Stimulated activated memory B cell treated with anti-CD40 and anti-IgM and Interleukin-4, amounts not matched to agents 10 μg/mL and 1 μg/mL and 100 μg/mL, for 72 hours (primary cell): ENCODE measurements at regions not wholly inside any gene's neighbourhood (a gene's known extent, or its start where the extent isn't known, plus 50 kb on each side); places are given as distances from the start of the nearest gene placed in this dataset.

Experiments used
- ATAC-seq: fragments of 150-1000 bp; cut with Tn5 transposase; 2 replicates; pipeline ENCODE4 v1.10.0; 2021
- H3K27ac Mint-ChIP-seq: one replicate; pipeline ENCODE4 v1.8.0; 2022; ENCODE audit warnings: mild to moderate bottlenecking, mixed read lengths
- H3K27me3 Mint-ChIP-seq: one replicate; pipeline ENCODE4 v1.8.0; 2022; ENCODE audit warnings: mixed read lengths
- H3K36me3 Mint-ChIP-seq: one replicate; pipeline ENCODE4 v1.8.0; 2022; ENCODE audit warnings: mixed read lengths
- H3K4me1 Mint-ChIP-seq: one replicate; pipeline ENCODE4 v1.8.0; 2022; ENCODE audit warnings: mixed read lengths
- H3K4me3 Mint-ChIP-seq: one replicate; pipeline ENCODE4 v1.8.0; 2022; ENCODE audit warnings: mild to moderate bottlenecking, moderate library complexity, mixed read lengths
- H3K9me3 Mint-ChIP-seq: one replicate; pipeline ENCODE4 v1.8.0; 2022; ENCODE audit warnings: mixed read lengths

GRCh38 chr12:28640519-28640918 is 450.3 kb downstream of the CCDC91 start:
- Mint-ChIP-seq H3K9me3 (peaks cover 3% of the 10 kb centered on the region), H3K27ac (no peak overlapping the region), H3K4me1 (no peaks in the 10 kb centered on the region), H3K27me3 (no peaks in the 10 kb centered on the region), H3K4me3 (no peak overlapping the region), H3K36me3 (no peaks in the 10 kb centered on the region)
- no peak for ATAC-seq

GRCh38 chr12:28645436-28645835 is 455.2 kb downstream of the CCDC91 start:
- ATAC-seq: peak; percentile 34
- H3K4me3 Mint-ChIP-seq: no peak overlapping the region
- peaks cover 3% of the 10 kb centered on the region for H3K9me3 Mint-ChIP-seq
- no peaks in the 10 kb centered on the region for H3K27me3 Mint-ChIP-seq
- H3K27ac Mint-ChIP-seq: no peak overlapping the region
- H3K4me1 Mint-ChIP-seq: no peaks in the 10 kb centered on the region
- no peaks in the 10 kb centered on the region for H3K36me3 Mint-ChIP-seq

- peak; percentile 20 for ATAC-seq
- no peak overlapping the region for H3K4me3 Mint-ChIP-seq
- peaks cover 6% of the 10 kb centered on the region for H3K9me3 Mint-ChIP-seq
- no peaks in the 10 kb centered on the region for H3K4me1 Mint-ChIP-seq
- H3K27me3 Mint-ChIP-seq: no peaks in the 10 kb centered on the region
- H3K36me3 Mint-ChIP-seq: no peaks in the 10 kb centered on the region
- H3K27ac Mint-ChIP-seq: no peak overlapping the region
These were observed 455.6 kb downstream of the CCDC91 start for GRCh38 chr12:28645891-28646290.

GRCh38 chr12:28650906-28651305 is 460.6 kb downstream of the CCDC91 start:
- Mint-ChIP-seq H3K27ac (no peak overlapping the region), H3K27me3 (no peaks in the 10 kb centered on the region), H3K4me1 (no peaks in the 10 kb centered on the region), H3K4me3 (no peak overlapping the region), H3K36me3 (no peaks in the 10 kb centered on the region), H3K9me3 (peaks cover 3% of the 10 kb centered on the region)
- ATAC-seq: no peak

GRCh38 chr12:28652239-28652638 is 462.0 kb downstream of the CCDC91 start:
- ATAC-seq: no peak
- Mint-ChIP-seq H3K27me3 (no peaks in the 10 kb centered on the region), H3K4me1 (no peaks in the 10 kb centered on the region), H3K9me3 (peaks cover 3% of the 10 kb centered on the region), H3K36me3 (no peaks in the 10 kb centered on the region), H3K4me3 (no peak overlapping the region), H3K27ac (no peak overlapping the region)

GRCh38 chr12:28681980-28682379 is 467.1 kb upstream of the FAR2 start:
- H3K4me1 Mint-ChIP-seq: no peaks in the 10 kb centered on the region
- no peaks in the 10 kb centered on the region for H3K27me3 Mint-ChIP-seq
- H3K9me3 Mint-ChIP-seq: peaks cover 9% of the 10 kb centered on the region
- no peaks in the 10 kb centered on the region for H3K36me3 Mint-ChIP-seq
- H3K27ac Mint-ChIP-seq: no peak overlapping the region
- no peak overlapping the region for H3K4me3 Mint-ChIP-seq
- no peak for ATAC-seq

- H3K4me3 Mint-ChIP-seq: no peak overlapping the region
- H3K27me3 Mint-ChIP-seq: no peaks in the 10 kb centered on the region
- no peak overlapping the region for H3K27ac Mint-ChIP-seq
- no peaks in the 10 kb centered on the region for H3K4me1 Mint-ChIP-seq
- H3K9me3 Mint-ChIP-seq: peaks cover 9% of the 10 kb centered on the region
- ATAC-seq: no peak
- no peaks in the 10 kb centered on the region for H3K36me3 Mint-ChIP-seq
These were observed 465.7 kb upstream of the FAR2 start for GRCh38 chr12:28683366-28683765.

GRCh38 chr12:28689398-28690175 is 459.5 kb upstream of the FAR2 start:
- Mint-ChIP-seq H3K36me3 (no peaks in the 10 kb centered on the region), H3K4me3 (no peak overlapping the region), H3K9me3 (peaks cover 7% of the 10 kb centered on the region), H3K27ac (no peak overlapping the region), H3K27me3 (no peaks in the 10 kb centered on the region), H3K4me1 (no peaks in the 10 kb centered on the region)
- ATAC-seq: no peak

- Mint-ChIP-seq H3K36me3 (no peaks in the 10 kb centered on the region), H3K4me1 (no peaks in the 10 kb centered on the region), H3K27ac (no peak overlapping the region)
These were observed 455.4 kb upstream of the FAR2 start for GRCh38 chr12:28693565-28694219.

GRCh38 chr12:28698553-28698952 is 450.5 kb upstream of the FAR2 start:
- H3K9me3 Mint-ChIP-seq: peaks cover 7% of the 10 kb centered on the region
- H3K27me3 Mint-ChIP-seq: no peaks in the 10 kb centered on the region
- no peaks in the 10 kb centered on the region for H3K36me3 Mint-ChIP-seq
- H3K4me1 Mint-ChIP-seq: no peaks in the 10 kb centered on the region
- H3K4me3 Mint-ChIP-seq: no peak overlapping the region
- H3K27ac Mint-ChIP-seq: no peak overlapping the region
- no peak for ATAC-seq

More at GRCh38 chr12:28693565-28694219, 455.4 kb upstream of the FAR2 start:
- Mint-ChIP-seq H3K9me3 (no peaks in the 10 kb centered on the region), H3K27me3 (no peaks in the 10 kb centered on the region), H3K4me3 (no peak overlapping the region)
- ATAC-seq: no peak

GRCh38 chr12:28699029-28699428 is 450.0 kb upstream of the FAR2 start:
- H3K27me3 Mint-ChIP-seq: no peaks in the 10 kb centered on the region
- H3K4me3 Mint-ChIP-seq: no peak overlapping the region
- ATAC-seq: no peak
- no peaks in the 10 kb centered on the region for H3K36me3 Mint-ChIP-seq
- peaks cover 10% of the 10 kb centered on the region for H3K9me3 Mint-ChIP-seq
- no peaks in the 10 kb centered on the region for H3K4me1 Mint-ChIP-seq
- H3K27ac Mint-ChIP-seq: no peak overlapping the region

- Mint-ChIP-seq H3K27ac (no peak overlapping the region), H3K9me3 (peaks cover 10% of the 10 kb centered on the region), H3K36me3 (no peaks in the 10 kb centered on the region), H3K4me1 (no peaks in the 10 kb centered on the region), H3K27me3 (no peaks in the 10 kb centered on the region), H3K4me3 (no peak overlapping the region)
- ATAC-seq: no peak
These were observed 448.9 kb upstream of the FAR2 start for GRCh38 chr12:28700161-28700560.

- Mint-ChIP-seq H3K27me3 (no peaks in the 10 kb centered on the region), H3K36me3 (no peaks in the 10 kb centered on the region), H3K4me3 (no peak overlapping the region), H3K9me3 (peaks cover 13% of the 10 kb centered on the region), H3K4me1 (no peaks in the 10 kb centered on the region), H3K27ac (no peak overlapping the region)
- no peak for ATAC-seq
These were observed 444.5 kb upstream of the FAR2 start for GRCh38 chr12:28704477-28705169.

GRCh38 chr12:28708918-28709371 is 440.1 kb upstream of the FAR2 start:
- ATAC-seq: no peak
- no peaks in the 10 kb centered on the region for H3K4me1 Mint-ChIP-seq
- no peaks in the 10 kb centered on the region for H3K36me3 Mint-ChIP-seq
- no peaks in the 10 kb centered on the region for H3K27me3 Mint-ChIP-seq
- H3K27ac Mint-ChIP-seq: no peak overlapping the region
- H3K9me3 Mint-ChIP-seq: peaks cover 3% of the 10 kb centered on the region
- no peak overlapping the region for H3K4me3 Mint-ChIP-seq

GRCh38 chr12:28709986-28710685 is 438.9 kb upstream of the FAR2 start:
- Mint-ChIP-seq H3K4me3 (no peak overlapping the region), H3K27me3 (no peaks in the 10 kb centered on the region), H3K27ac (no peak overlapping the region), H3K4me1 (no peaks in the 10 kb centered on the region), H3K36me3 (no peaks in the 10 kb centered on the region), H3K9me3 (peaks cover 5% of the 10 kb centered on the region)
- no peak for ATAC-seq
